Colonic mucosa (tissue), 4 donors: ENCODE measurements at regions not wholly inside any gene's neighbourhood (a gene's known extent, or its start where the extent isn't known, plus 50 kb on each side); places are given as distances from the start of the nearest gene placed in this dataset.

ENCODE experiments used
- DNase-seq: peaks from one replicate; pipeline ENCODE4 v3.0.0-alpha.2; 2020
- H3K27ac ChIP-seq: fragments of 200-600 bp; one replicate; pipeline ENCODE4 v1.8.0; 2021
- H3K27me3 ChIP-seq: fragments of 200-600 bp; one replicate; pipeline ENCODE4 v1.8.0; 2021
- H3K36me3 ChIP-seq: fragments of 200-600 bp; one replicate; pipeline ENCODE4 v1.8.0; 2021
- H3K4me1 ChIP-seq: fragments of 200-600 bp; one replicate; pipeline ENCODE4 v1.8.0; 2021; ENCODE audit warnings: mild to moderate bottlenecking
- H3K4me3 ChIP-seq: fragments of 200-600 bp; one replicate; pipeline ENCODE4 v1.8.0; 2021
- H3K9ac ChIP-seq, 2 donors: one replicate each; pipeline ENCODE4 v1.7.0; 2013; ENCODE audit warnings: control low read depth in 2 of 2, low read depth in 2 of 2, low read length in 2 of 2
- H3K9me3 ChIP-seq: fragments of 200-600 bp; one replicate; pipeline ENCODE4 v1.8.0; 2021
- CTCF ChIP-seq: fragments of 200-600 bp; IDR thresholded peaks from one replicate; pipeline ENCODE4 v1.8.0; 2022; ENCODE audit warnings: antibody characterized with exemption, mild to moderate bottlenecking
- intact Hi-C: fragments of 100-400 bp; cut with DNase I; formaldehyde crosslinking; loops from one replicate; pipeline ENCODE4 v1.14.1; 2022
- donor health status: healthy.
- donor health status: DM: no; HTN: no; CAD: no.
- donor health status: DM: no; HTN: no; CAD: no.

DNA sequence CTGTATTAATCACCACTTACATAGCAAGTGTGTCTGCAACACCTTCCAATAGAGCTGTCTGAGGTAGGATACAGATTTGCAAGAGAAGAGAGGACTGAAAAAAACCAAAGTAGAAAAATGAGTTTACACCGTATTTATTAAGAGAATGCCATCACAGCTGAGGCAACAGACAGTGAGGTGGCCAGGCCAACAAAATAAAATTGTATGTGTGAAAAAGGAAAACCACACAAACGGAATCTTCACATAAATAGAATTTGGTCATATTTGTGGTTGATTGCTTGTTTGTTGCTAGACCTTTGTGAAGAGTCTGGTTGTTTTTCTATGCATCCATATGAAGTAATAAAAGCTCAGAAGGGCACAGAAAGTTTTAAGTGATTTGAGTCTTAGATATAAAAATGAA lies 157.8 kb upstream of the TSHZ2 start:
- no peak overlapping the region for H3K27ac ChIP-seq
- DNase-seq = no peak
- no peak for TF ChIP-seq CTCF
- intact Hi-C loops = no loop called here
- H3K27me3 ChIP-seq = no peaks in the 10 kb centered on the region
- H3K9ac ChIP-seq = no peak overlapping the region
- H3K4me3 ChIP-seq = no peak overlapping the region
- H3K36me3 ChIP-seq = no peaks in the 10 kb centered on the region
- H3K9me3 ChIP-seq = no peaks in the 10 kb centered on the region
- no peaks in the 10 kb centered on the region for H3K4me1 ChIP-seq

DNA sequence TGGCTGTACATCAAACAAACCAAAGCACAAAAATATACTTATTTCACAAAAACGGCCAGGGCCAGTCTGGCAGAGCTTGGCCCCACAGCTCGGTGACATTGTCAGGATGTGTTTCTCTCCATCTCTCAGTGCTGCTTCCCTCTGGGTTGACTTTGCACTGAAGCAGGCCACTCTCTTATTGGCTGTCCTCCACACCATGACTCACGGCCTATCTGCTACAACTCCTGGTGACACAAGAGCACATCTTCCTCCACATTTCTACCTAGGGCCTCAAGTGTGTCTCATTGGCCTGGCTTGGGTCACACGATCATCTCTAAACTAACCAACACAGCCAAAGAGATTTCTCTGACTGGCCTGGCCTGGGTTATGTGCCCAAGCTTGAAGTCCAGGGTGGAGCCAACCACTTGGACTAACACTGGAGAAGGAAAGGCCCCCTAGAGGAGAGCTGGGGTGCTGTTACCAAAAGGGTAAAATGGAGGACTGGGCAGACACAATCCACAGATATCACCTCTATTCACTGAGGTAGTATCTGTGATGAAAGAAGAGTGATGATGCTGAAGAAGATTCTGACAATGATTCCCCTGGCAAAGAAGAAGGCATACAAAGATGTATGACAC lies 159.8 kb upstream of the TSHZ2 start:
- TF ChIP-seq CTCF = no peak
- Histone ChIP-seq H3K9me3 (no peaks in the 10 kb centered on the region), H3K9ac (no peak overlapping the region), H3K27me3 (no peaks in the 10 kb centered on the region), H3K36me3 (no peaks in the 10 kb centered on the region), H3K4me1 (no peaks in the 10 kb centered on the region), H3K27ac (no peak overlapping the region), H3K4me3 (no peak overlapping the region)
- no peak for DNase-seq
- intact Hi-C loops = no loop called here

GRCh38 chr20:52809003-52809402 lies 163.2 kb upstream of the TSHZ2 start:
- H3K9me3 ChIP-seq = no peaks in the 10 kb centered on the region
- no peaks in the 10 kb centered on the region for H3K36me3 ChIP-seq
- H3K4me3 ChIP-seq = no peak overlapping the region
- DNase-seq = no peak
- intact Hi-C loops = no loop called here
- no peaks in the 10 kb centered on the region for H3K27me3 ChIP-seq
- no peaks in the 10 kb centered on the region for H3K4me1 ChIP-seq
- H3K9ac ChIP-seq = no peak overlapping the region
- H3K27ac ChIP-seq = no peak overlapping the region
- no peak for TF ChIP-seq CTCF

- Histone ChIP-seq H3K9me3 (no peaks in the 10 kb centered on the region), H3K27me3 (no peaks in the 10 kb centered on the region), H3K4me1 (no peaks in the 10 kb centered on the region), H3K36me3 (no peaks in the 10 kb centered on the region), H3K9ac (no peak overlapping the region), H3K27ac (no peak overlapping the region), H3K4me3 (no peak overlapping the region)
- TF ChIP-seq CTCF = no peak
- DNase-seq = no peak
- intact Hi-C loops = no loop called here
These were observed 165.2 kb upstream of the TSHZ2 start for GRCh38 chr20:52806918-52807317.

GRCh38 chr20:52805843-52806242 lies 166.3 kb upstream of the TSHZ2 start:
- Histone ChIP-seq H3K9me3 (no peaks in the 10 kb centered on the region), H3K27me3 (no peaks in the 10 kb centered on the region), H3K9ac (no peak overlapping the region), H3K4me3 (no peak overlapping the region), H3K27ac (no peak overlapping the region), H3K4me1 (no peaks in the 10 kb centered on the region), H3K36me3 (no peaks in the 10 kb centered on the region)
- DNase-seq = no peak
- no peak for TF ChIP-seq CTCF
- intact Hi-C loops = no loop called here

- no peak overlapping the region for H3K9ac ChIP-seq
- DNase-seq = no peak
- H3K4me3 ChIP-seq = no peak overlapping the region
- H3K27ac ChIP-seq = no peak overlapping the region
- TF ChIP-seq CTCF = no peak
- no peaks in the 10 kb centered on the region for H3K36me3 ChIP-seq
- no peaks in the 10 kb centered on the region for H3K4me1 ChIP-seq
- intact Hi-C loops = no loop called here
- no peaks in the 10 kb centered on the region for H3K9me3 ChIP-seq
- H3K27me3 ChIP-seq = no peaks in the 10 kb centered on the region
These were observed 166.9 kb upstream of the TSHZ2 start for GRCh38 chr20:52805296-52805571.
